Tibial nerve (tissue), 4 donors: ENCODE measurements at regions not wholly inside any gene's neighbourhood (a gene's known extent, or its start where the extent isn't known, plus 50 kb on each side); places are given as distances from the start of the nearest gene placed in this dataset.
"Not testable (repeated sequence)": the region's sequence is repeated elsewhere in the genome, so short reads cannot be mapped to it uniquely, and the experiment has no call there.

Experiments
- DNase-seq, 2 donors: peaks; one replicate each; pipeline ENCODE4 v3.0.0-alpha.2; 2019; ENCODE audit warnings: low spot score in 2 of 2
- H3K27ac ChIP-seq, 4 donors: fragments of 200-600 bp; sonication (generic) in 3 of 4; one replicate each; pipeline ENCODE4 v1.5.1; 2017 to 2019; ENCODE audit warnings: mild to moderate bottlenecking in 1 of 4
- H3K27me3 ChIP-seq, 2 donors: fragments of 200-600 bp; sonication (generic) in 1 of 2; one replicate each; pipeline versions ENCODE4 v1.5.1 to v1.6.0; 2017 to 2019
- H3K36me3 ChIP-seq, 3 donors: fragments of 200-600 bp; sonication (generic); one replicate each; pipeline ENCODE4 v1.5.1; 2018 to 2019
- H3K4me1 ChIP-seq, 4 donors: fragments of 200-600 bp; sonication (generic) in 3 of 4; one replicate each; pipeline ENCODE4 v1.5.1; 2017 to 2019
- H3K4me3 ChIP-seq, 4 donors: fragments of 200-600 bp; sonication (generic) in 3 of 4; one replicate each; pipeline ENCODE4 v1.5.1; 2017 to 2019; ENCODE audit warnings: mild to moderate bottlenecking in 1 of 4, moderate library complexity in 1 of 4
- H3K9me3 ChIP-seq, 4 donors: fragments of 200-600 bp; sonication (generic) in 3 of 4; one replicate each; pipeline ENCODE4 v1.5.1; 2017 to 2019
- CTCF ChIP-seq, 5 experiments: fragments of 200-600 bp in 3 of 5; fragments of 450-650 bp in 2 of 5; sonication (generic) in 3 of 5; IDR thresholded peaks; one replicate each; pipeline ENCODE4 v1.5.1; 2016 to 2019; ENCODE audit warnings: antibody characterized with exemption in 5 of 5, mild to moderate bottlenecking in 3 of 5, moderate library complexity in 2 of 5
- EP300 ChIP-seq, 2 donors: sonication (generic); formaldehyde crosslinking; IDR thresholded peaks; one replicate each; pipeline ENCODE4 v1.6.1; 2017; ENCODE audit warnings: antibody characterized with exemption in 2 of 2, mild to moderate bottlenecking in 1 of 2
- POLR2A ChIP-seq, 2 donors: fragments of 450-650 bp; IDR thresholded peaks; one replicate each; pipeline ENCODE4 v1.6.1; 2017; ENCODE audit warnings: antibody characterized with exemption in 2 of 2, mild to moderate bottlenecking in 2 of 2, moderate library complexity in 2 of 2
- WGBS, 2 donors: methylation state at CpG; one replicate each; pipeline ENCODE4 v1.1.5; 2018; 5-methylcytosine and 5-hydroxymethylcytosine counted together

DNA sequence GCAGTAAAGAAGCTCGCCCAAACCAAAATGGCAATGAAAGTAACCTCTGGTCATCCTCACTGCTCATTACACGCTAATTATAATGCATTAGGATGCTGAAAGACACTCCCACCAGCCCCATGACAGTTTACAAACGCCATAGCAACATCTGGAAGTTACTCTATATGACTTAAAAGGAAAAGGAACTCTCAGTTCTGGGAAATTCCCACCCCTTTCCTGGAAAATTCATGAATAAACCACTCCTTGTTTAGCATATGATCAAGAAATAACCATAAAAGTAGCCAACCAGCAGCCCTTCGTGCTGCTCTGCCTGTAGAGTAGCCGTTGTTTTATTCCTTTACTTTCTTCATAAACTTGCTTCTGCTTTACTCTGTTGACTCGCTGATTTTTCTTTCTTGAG, 164.6 kb downstream of the SMAD6 start:
- Histone ChIP-seq H3K9me3 (peaks cover 0 to 7% (median 0%) of the 10 kb centered on the region in 4 donors), H3K27me3 (no peaks in the 10 kb centered on the region), H3K27ac (no peak overlapping the region), H3K36me3 (no peaks in the 10 kb centered on the region), H3K4me1 (peaks cover 0 to 9% (median 0%) of the 10 kb centered on the region in 4 donors), H3K4me3 (no peak overlapping the region)
- TF ChIP-seq CTCF (IDR thresholded peaks at IDR 0.05) (no peak), POLR2A (IDR thresholded peaks at IDR 0.05) (no peak), EP300 (IDR thresholded peaks at IDR 0.05) (no peak)
- 85 to 92% methylated on average over 6 of the region's 6 CpGs for WGBS, 2 donors
- DNase-seq: no peak

DNA sequence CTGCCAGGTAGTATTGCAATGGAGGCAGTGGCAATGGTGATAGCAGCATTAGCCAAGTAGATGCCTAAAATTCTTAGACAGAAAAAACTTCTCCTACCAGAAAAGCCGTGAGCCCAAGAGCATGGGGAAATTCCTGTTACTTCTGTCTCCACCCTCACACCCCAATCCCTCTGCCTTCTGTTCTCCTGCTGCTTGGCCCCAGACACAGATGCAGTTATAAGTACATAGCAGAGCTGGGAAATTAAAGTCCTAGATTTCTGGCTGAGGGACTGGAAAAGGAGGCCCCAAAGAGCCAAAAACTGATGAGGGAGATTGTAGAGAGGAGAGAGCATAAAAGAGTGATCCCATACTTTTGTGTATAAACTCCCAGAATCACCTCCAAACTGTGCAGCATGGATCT, 166.9 kb downstream of the SMAD6 start:
- no peak overlapping the region for H3K27ac ChIP-seq

DNA sequence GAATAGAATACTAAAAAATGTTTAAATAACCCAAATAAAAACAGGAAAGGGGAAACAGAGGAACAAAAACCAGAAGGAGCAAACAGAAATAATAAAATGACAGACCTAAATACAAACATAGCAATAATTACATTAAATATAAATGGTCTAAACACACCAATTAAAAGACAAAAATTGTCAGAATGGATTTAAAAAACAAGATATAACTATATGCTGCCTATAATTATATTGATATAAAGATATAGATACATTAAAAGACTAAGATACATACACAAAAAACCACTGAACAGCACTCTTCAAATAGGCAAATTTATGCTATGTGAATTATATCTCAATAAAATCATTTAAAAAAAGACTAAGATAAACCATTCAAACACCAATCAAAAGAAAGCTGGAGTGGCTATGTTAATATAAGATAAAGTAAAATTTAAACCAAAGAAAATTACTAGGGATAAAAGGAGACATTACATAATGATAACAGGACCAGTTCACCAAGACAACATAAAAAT, 168.9 kb downstream of the SMAD6 start:
- Histone ChIP-seq H3K27ac (no peak overlapping the region), H3K4me1 (no peaks in the 10 kb centered on the region), H3K36me3 (no peaks in the 10 kb centered on the region), H3K4me3 (no peak overlapping the region), H3K9me3 (peaks cover 0 to 7% (median 0%) of the 10 kb centered on the region in 4 donors), H3K27me3 (no peaks in the 10 kb centered on the region)
- TF ChIP-seq CTCF (IDR thresholded peaks at IDR 0.05) (no peak), POLR2A (IDR thresholded peaks at IDR 0.05) (no peak), EP300 (IDR thresholded peaks at IDR 0.05) (no peak)
- no peak for DNase-seq

More for the DNA sequence above, 166.9 kb downstream of the SMAD6 start:
- Histone ChIP-seq H3K27me3 (no peaks in the 10 kb centered on the region), H3K36me3 (no peaks in the 10 kb centered on the region), H3K9me3 (peaks cover 0 to 7% (median 0%) of the 10 kb centered on the region in 4 donors), H3K4me3 (no peak overlapping the region), H3K4me1 (no peaks in the 10 kb centered on the region)
- no peak for DNase-seq
- WGBS, 2 donors: 38 to 44% methylated on average over 1 of the region's 1 CpG
- no peak for TF ChIP-seq CTCF (IDR thresholded peaks at IDR 0.05)
- TF ChIP-seq EP300 (IDR thresholded peaks at IDR 0.05): no peak
- no peak for TF ChIP-seq POLR2A (IDR thresholded peaks at IDR 0.05)

GRCh38 chr15:66872405-66872804, 170.4 kb downstream of the SMAD6 start:
- Histone ChIP-seq H3K4me3 (no peak overlapping the region), H3K27me3 (no peaks in the 10 kb centered on the region), H3K4me1 (peaks cover 0 to 7% (median under 1%) of the 10 kb centered on the region in 4 donors), H3K27ac (no peak overlapping the region), H3K9me3 (peaks cover 0 to 7% (median 0%) of the 10 kb centered on the region in 4 donors), H3K36me3 (no peaks in the 10 kb centered on the region)
- TF ChIP-seq EP300 (IDR thresholded peaks at IDR 0.05) (no peak), CTCF (IDR thresholded peaks at IDR 0.05) (no peak), POLR2A (IDR thresholded peaks at IDR 0.05) (no peak)
- no peak for DNase-seq

GRCh38 chr15:66873331-66873730, 171.3 kb downstream of the SMAD6 start:
- not testable (repeated sequence) for H3K36me3 ChIP-seq, H3K27ac ChIP-seq, H3K9me3 ChIP-seq, H3K27me3 ChIP-seq, H3K4me3 ChIP-seq, DNase-seq
- 84 to 89% methylated on average over 3 of the region's 3 CpGs for WGBS, 2 donors
- peaks cover 0 to 16% (median 3%) of the 10 kb centered on the region in 4 donors for H3K4me1 ChIP-seq

DNA sequence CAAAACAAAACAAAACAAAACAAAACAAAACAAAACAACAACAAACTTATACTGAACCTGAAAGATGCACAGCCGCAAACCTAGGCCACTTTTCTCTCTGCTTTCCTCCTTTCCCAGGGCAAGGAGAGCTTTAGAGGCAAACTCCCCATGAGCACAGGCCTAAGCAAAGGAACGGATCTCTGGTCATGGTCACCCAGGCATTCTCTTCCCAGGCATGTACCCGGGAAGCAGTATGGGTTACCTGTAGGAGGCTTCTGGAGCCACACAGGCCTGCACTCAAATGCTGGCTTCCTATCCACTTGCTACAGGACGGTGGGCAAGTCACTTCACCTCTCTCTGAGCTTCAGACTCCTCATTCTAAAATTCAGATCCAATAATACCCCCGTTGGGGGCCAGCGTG, 171.8 kb downstream of the SMAD6 start:
- 93 to 96% methylated on average over 6 of the region's 6 CpGs for WGBS, 2 donors
- H3K27me3 ChIP-seq: no peaks in the 10 kb centered on the region
- no peak overlapping the region for H3K27ac ChIP-seq
- H3K9me3 ChIP-seq: peaks cover 0 to 7% (median 0%) of the 10 kb centered on the region in 4 donors
- no peak for TF ChIP-seq POLR2A (IDR thresholded peaks at IDR 0.05)
- no peak for TF ChIP-seq EP300 (IDR thresholded peaks at IDR 0.05)
- TF ChIP-seq CTCF (IDR thresholded peaks at IDR 0.05): no peak
- no peaks in the 10 kb centered on the region for H3K36me3 ChIP-seq
- no peak overlapping the region for H3K4me3 ChIP-seq
- H3K4me1 ChIP-seq: peaks cover 0 to 21% (median 3%) of the 10 kb centered on the region in 4 donors
- no peak for DNase-seq
